SU-DHL-6 (cell line): ENCODE measurements at regions not wholly inside any gene's neighbourhood (a gene's known extent, or its start where the extent isn't known, plus 50 kb on each side); places are given as distances from the start of the nearest gene placed in this dataset.

Experiments
- H2AFZ ChIP-seq: fragments of 200-600 bp; sonication (generic); 2 replicates; pipeline ENCODE4 v1.6.1; 2014; ENCODE audit warnings: low read depth, mild to moderate bottlenecking, moderate library complexity, mixed read lengths, antibody characterized with exemption, low read length; ENCODE audit not compliant: severe bottlenecking
- H3F3A ChIP-seq: fragments of 200-600 bp; shearing (Covaris generic); 2 replicates; pipeline ENCODE4 v1.6.0; 2016; ENCODE audit warnings: antibody characterized with exemption, mild to moderate bottlenecking; ENCODE audit not compliant: insufficient read depth
- H3K27ac ChIP-seq: fragments of 200-600 bp; sonication (generic); 2 replicates; pipeline ENCODE4 v1.5.1; 2016; ENCODE audit warnings: low read depth, mild to moderate bottlenecking, low read length, moderate library complexity, mixed read lengths
- H3K27me3 ChIP-seq: fragments of 200-600 bp; sonication (generic), shearing (Covaris generic); 2 replicates; pipeline ENCODE4 v1.6.0; 2014; ENCODE audit warnings: mild to moderate bottlenecking, low read length
- H3K36me3 ChIP-seq: fragments of 200-600 bp; sonication (generic); 2 replicates; pipeline ENCODE4 v1.6.1; 2014; ENCODE audit warnings: mild to moderate bottlenecking, low read length, mixed read lengths
- H3K4me2 ChIP-seq: fragments of 300-600, 200-600 bp; shearing (Covaris generic), sonication (generic); 2 replicates; pipeline ENCODE4 v1.6.0; 2014; ENCODE audit warnings: low read length, low read depth, mild to moderate bottlenecking; ENCODE audit not compliant: poor library complexity, severe bottlenecking
- H3K4me3 ChIP-seq: fragments of 200-600 bp; sonication (generic); 2 replicates; pipeline ENCODE4 v1.5.1; 2014; ENCODE audit warnings: antibody characterized with exemption, low read length, mild to moderate bottlenecking, mixed read lengths; ENCODE audit not compliant: insufficient read depth, poor library complexity, severe bottlenecking
- H3K79me2 ChIP-seq: fragments of 200-600 bp; sonication (generic); 2 replicates; pipeline ENCODE4 v1.6.1; 2014; ENCODE audit warnings: mild to moderate bottlenecking, low read length, moderate library complexity; ENCODE audit not compliant: insufficient read depth
- H3K9ac ChIP-seq: fragments of 200-600 bp; sonication (generic); 2 replicates; pipeline ENCODE4 v1.7.0; 2014; ENCODE audit warnings: mild to moderate bottlenecking, low read length
- H3K9me2 ChIP-seq: fragments of 200-600 bp; sonication (generic); replicated peaks from 2 replicates; pipeline ENCODE4 v1.6.1; 2014; ENCODE audit warnings: low read length; ENCODE audit not compliant: insufficient read depth
- H3K9me3 ChIP-seq: fragments of 200-600 bp; sonication (generic); 2 replicates; pipeline ENCODE4 v1.6.1; 2014; ENCODE audit warnings: low read length, mixed read lengths; ENCODE audit not compliant: insufficient read depth
- H4K20me1 ChIP-seq: fragments of 200-600 bp; sonication (generic); 2 replicates; pipeline ENCODE4 v1.6.1; 2014; ENCODE audit warnings: low read depth, mild to moderate bottlenecking, antibody characterized with exemption, low read length, moderate library complexity, mixed read lengths
- EZH2phosphoT487 ChIP-seq: fragments of 200-600 bp; sonication (generic), shearing (Covaris generic); conservative IDR thresholded peaks from 2 replicates; pipeline ENCODE4 v1.6.1; 2018; ENCODE audit warnings: mild to moderate bottlenecking, antibody characterized with exemption, low read length, moderate library complexity, mixed read lengths
- TF ChIP-seq, protein P1 (sequence below): fragments of 200-600 bp; sonication (generic); IDR thresholded peaks from one replicate; pipeline ENCODE4 v1.5.1; 2017; ENCODE audit warnings: antibody characterized with exemption, mild to moderate bottlenecking, low read length, moderate library complexity; ENCODE audit not compliant: insufficient read depth, poor library complexity, severe bottlenecking

DNA sequence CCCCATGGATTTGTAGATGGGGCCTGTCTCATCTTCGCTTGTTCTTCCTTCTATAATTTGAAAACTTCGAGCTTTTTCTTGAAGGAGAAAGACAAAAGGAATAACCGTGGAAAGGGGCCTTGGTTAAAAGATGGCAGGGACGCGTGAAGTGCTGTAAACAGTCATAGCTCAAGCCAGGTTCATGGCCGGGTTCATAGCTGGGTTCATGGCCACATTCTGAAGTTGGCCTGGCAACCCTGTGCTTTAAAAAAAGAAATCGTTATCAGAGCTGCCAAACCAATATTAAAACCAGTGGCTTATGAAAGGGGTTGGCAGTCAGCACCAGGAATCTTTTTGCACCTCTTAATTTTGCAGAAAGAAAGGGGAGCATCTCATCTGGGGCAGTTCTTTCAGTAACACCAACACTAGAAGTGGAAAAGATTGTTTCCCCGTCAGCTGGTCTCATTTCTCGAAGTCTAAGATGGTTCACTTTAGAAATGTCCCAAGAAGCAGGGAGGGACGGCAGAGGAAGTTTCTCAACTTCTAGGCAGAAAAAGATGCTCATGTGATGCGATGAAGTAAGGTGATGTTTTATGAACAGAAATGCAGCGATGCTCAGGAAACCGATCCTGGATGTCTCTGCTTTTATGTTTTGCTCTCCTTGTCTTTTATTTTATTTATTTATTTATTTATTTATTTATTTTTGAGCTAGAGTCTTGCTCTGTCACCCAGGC, 193.1 kb upstream of the TBX3 start:
- no peaks in the 10 kb centered on the region for H4K20me1 ChIP-seq
- no peaks in the 10 kb centered on the region for H3K9me2 ChIP-seq
- H3K4me2 ChIP-seq, result no peak overlapping the region
- H3K4me3 ChIP-seq, result no peak overlapping the region
- no peaks in the 10 kb centered on the region for H3K9me3 ChIP-seq
- TF ChIP-seq EZH2phosphoT487, result no peak
- TF ChIP-seq, protein P1, sequence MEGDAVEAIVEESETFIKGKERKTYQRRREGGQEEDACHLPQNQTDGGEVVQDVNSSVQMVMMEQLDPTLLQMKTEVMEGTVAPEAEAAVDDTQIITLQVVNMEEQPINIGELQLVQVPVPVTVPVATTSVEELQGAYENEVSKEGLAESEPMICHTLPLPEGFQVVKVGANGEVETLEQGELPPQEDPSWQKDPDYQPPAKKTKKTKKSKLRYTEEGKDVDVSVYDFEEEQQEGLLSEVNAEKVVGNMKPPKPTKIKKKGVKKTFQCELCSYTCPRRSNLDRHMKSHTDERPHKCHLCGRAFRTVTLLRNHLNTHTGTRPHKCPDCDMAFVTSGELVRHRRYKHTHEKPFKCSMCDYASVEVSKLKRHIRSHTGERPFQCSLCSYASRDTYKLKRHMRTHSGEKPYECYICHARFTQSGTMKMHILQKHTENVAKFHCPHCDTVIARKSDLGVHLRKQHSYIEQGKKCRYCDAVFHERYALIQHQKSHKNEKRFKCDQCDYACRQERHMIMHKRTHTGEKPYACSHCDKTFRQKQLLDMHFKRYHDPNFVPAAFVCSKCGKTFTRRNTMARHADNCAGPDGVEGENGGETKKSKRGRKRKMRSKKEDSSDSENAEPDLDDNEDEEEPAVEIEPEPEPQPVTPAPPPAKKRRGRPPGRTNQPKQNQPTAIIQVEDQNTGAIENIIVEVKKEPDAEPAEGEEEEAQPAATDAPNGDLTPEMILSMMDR, result no peak
- no peak overlapping the region for H3K27ac ChIP-seq
- no peak overlapping the region for H2AFZ ChIP-seq
- H3K36me3 ChIP-seq, result no peaks in the 10 kb centered on the region
- no peak overlapping the region for H3K9ac ChIP-seq
- H3F3A ChIP-seq, result no peaks in the 10 kb centered on the region
- H3K79me2 ChIP-seq, result no peaks in the 10 kb centered on the region
- H3K27me3 ChIP-seq, result no peaks in the 10 kb centered on the region

DNA sequence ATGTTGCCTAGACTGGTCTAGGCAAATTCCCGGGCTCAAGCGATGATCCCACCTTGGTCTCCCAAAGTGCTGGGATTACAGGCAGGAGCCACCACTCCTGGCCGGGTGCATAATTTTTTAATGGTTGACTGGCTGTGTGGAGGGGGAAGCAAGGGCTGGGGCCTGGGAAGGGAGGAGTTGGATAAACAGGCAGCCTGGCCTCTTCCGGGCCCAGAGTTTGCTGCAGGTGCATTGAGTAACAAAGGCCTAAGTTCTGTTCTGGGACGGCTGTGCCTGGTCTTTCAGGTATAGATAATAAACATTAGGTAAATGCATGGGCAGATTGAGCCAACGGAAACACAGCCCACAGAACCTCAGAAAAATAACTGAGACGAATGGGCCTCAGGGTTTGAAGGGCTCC, 191.3 kb upstream of the TBX3 start:
- no peaks in the 10 kb centered on the region for H3K9me2 ChIP-seq
- no peak overlapping the region for H2AFZ ChIP-seq
- no peaks in the 10 kb centered on the region for H3K27me3 ChIP-seq
- no peaks in the 10 kb centered on the region for H4K20me1 ChIP-seq
- H3K79me2 ChIP-seq, result no peaks in the 10 kb centered on the region
- H3K4me2 ChIP-seq, result no peak overlapping the region
- no peak overlapping the region for H3K9ac ChIP-seq
- H3F3A ChIP-seq, result no peaks in the 10 kb centered on the region
- TF ChIP-seq, protein P1, result no peak
- TF ChIP-seq EZH2phosphoT487, result no peak
- no peak overlapping the region for H3K4me3 ChIP-seq
- H3K9me3 ChIP-seq, result no peaks in the 10 kb centered on the region
- H3K36me3 ChIP-seq, result no peaks in the 10 kb centered on the region
- H3K27ac ChIP-seq, result no peak overlapping the region

GRCh38 chr12:114873656-114874055, 189.7 kb upstream of the TBX3 start:
- TF ChIP-seq EZH2phosphoT487, result no peak
- TF ChIP-seq, protein P1, result no peak
- H3K4me2 ChIP-seq, result no peak overlapping the region

More at GRCh38 chr12:114873656-114874055, 189.7 kb upstream of the TBX3 start:
- Histone ChIP-seq H2AFZ (no peak overlapping the region), H3K27ac (no peak overlapping the region), H4K20me1 (no peaks in the 10 kb centered on the region), H3K36me3 (no peaks in the 10 kb centered on the region), H3F3A (no peaks in the 10 kb centered on the region), H3K9ac (no peak overlapping the region), H3K9me3 (no peaks in the 10 kb centered on the region), H3K9me2 (no peaks in the 10 kb centered on the region), H3K79me2 (no peaks in the 10 kb centered on the region), H3K27me3 (no peaks in the 10 kb centered on the region), H3K4me3 (no peak overlapping the region)
